ENCODE measurements at regions not wholly inside any gene's neighbourhood (a gene's known extent, or its start where the extent isn't known, plus 50 kb on each side); places are given as distances from the start of the nearest gene placed in this dataset.

- Mint-ChIP-seq H3K9me3 (peaks cover 21% of the 10 kb centered on the region), H3K4me1 (peaks cover 51% of the 10 kb centered on the region), H3K4me3 (peak overlapping the region; percentile 5), H3K27ac (peak overlapping the region; percentile 88), H3K36me3 (ENCODE audit: low read depth) (peaks cover 6% of the 10 kb centered on the region), H3K27me3 (ENCODE audit: low read depth, poor library complexity) (peaks cover 4% of the 10 kb centered on the region)
- TF ChIP-seq CTCF (IDR thresholded peaks at IDR 0.05), result no peak
- no peak for DNase-seq
Measured at GRCh38 chr1:8113262-8114220, 87.4 kb upstream of the ERRFI1 start.

- no peak overlapping the region for H3K4me3 Mint-ChIP-seq
- H3K4me1 Mint-ChIP-seq, result peaks cover 44% of the 10 kb centered on the region
- no peak for TF ChIP-seq CTCF (IDR thresholded peaks at IDR 0.05)
- H3K27me3 Mint-ChIP-seq (ENCODE audit: low read depth, poor library complexity), result peaks cover 4% of the 10 kb centered on the region
- DNase-seq, result no peak
- peak overlapping the region; percentile 66 for H3K27ac Mint-ChIP-seq
- peaks cover 6% of the 10 kb centered on the region for H3K36me3 Mint-ChIP-seq (ENCODE audit: low read depth)
- peaks cover 21% of the 10 kb centered on the region for H3K9me3 Mint-ChIP-seq
Measured at GRCh38 chr1:8112611-8113261, 86.6 kb upstream of the ERRFI1 start.

GRCh38 chr1:8111560-8111959, 85.5 kb upstream of the ERRFI1 start:
- Mint-ChIP-seq H3K27ac (no peak overlapping the region), H3K27me3 (ENCODE audit: low read depth, poor library complexity) (peaks cover 7% of the 10 kb centered on the region)
- TF ChIP-seq CTCF (IDR thresholded peaks at IDR 0.05), result no peak

GRCh38 chr1:8109216-8109615, 83.1 kb upstream of the ERRFI1 start:
- Mint-ChIP-seq H3K27me3 (ENCODE audit: low read depth, poor library complexity) (peaks cover 7% of the 10 kb centered on the region), H3K9me3 (peaks cover 36% of the 10 kb centered on the region), H3K27ac (no peak overlapping the region), H3K4me3 (no peak overlapping the region), H3K4me1 (peaks cover 16% of the 10 kb centered on the region), H3K36me3 (ENCODE audit: low read depth) (peaks cover 6% of the 10 kb centered on the region)
- no peak for DNase-seq
- TF ChIP-seq CTCF (IDR thresholded peaks at IDR 0.05), result no peak

More at GRCh38 chr1:8111560-8111959, 85.5 kb upstream of the ERRFI1 start:
- Mint-ChIP-seq H3K4me1 (peaks cover 33% of the 10 kb centered on the region), H3K36me3 (ENCODE audit: low read depth) (peaks cover 6% of the 10 kb centered on the region), H3K4me3 (no peak overlapping the region), H3K9me3 (peaks cover 28% of the 10 kb centered on the region)
- DNase-seq, result no peak

- H3K4me1 Mint-ChIP-seq, result peaks cover 3% of the 10 kb centered on the region
- DNase-seq, result no peak
- no peak overlapping the region for H3K27ac Mint-ChIP-seq
Measured at GRCh38 chr1:8107897-8108296, 81.8 kb upstream of the ERRFI1 start.

More at GRCh38 chr1:8107897-8108296, 81.8 kb upstream of the ERRFI1 start:
- Mint-ChIP-seq H3K9me3 (peaks cover 38% of the 10 kb centered on the region), H3K4me3 (no peak overlapping the region), H3K36me3 (ENCODE audit: low read depth) (peaks cover 6% of the 10 kb centered on the region), H3K27me3 (ENCODE audit: low read depth, poor library complexity) (peaks cover 7% of the 10 kb centered on the region)
- no peak for TF ChIP-seq CTCF (IDR thresholded peaks at IDR 0.05)
